Loucy (cell line): ENCODE measurements at regions not wholly inside any gene's neighbourhood (a gene's known extent, or its start where the extent isn't known, plus 50 kb on each side); places are given as distances from the start of the nearest gene placed in this dataset.

Source experiments
- EZH2phosphoT487 ChIP-seq: fragments of 200-600 bp; IDR thresholded peaks from 2 replicates; pipeline ENCODE4 v1.6.1; 2018; ENCODE audit warnings: antibody characterized with exemption, mild to moderate bottlenecking, moderate library complexity, borderline replicate concordance
- TF ChIP-seq, protein P1 (sequence below): fragments of 200-600 bp; sonication (generic); conservative IDR thresholded peaks from 2 replicates; pipeline ENCODE4 v1.5.1; 2014; ENCODE audit warnings: mild to moderate bottlenecking, antibody characterized with exemption, low read length

DNA sequence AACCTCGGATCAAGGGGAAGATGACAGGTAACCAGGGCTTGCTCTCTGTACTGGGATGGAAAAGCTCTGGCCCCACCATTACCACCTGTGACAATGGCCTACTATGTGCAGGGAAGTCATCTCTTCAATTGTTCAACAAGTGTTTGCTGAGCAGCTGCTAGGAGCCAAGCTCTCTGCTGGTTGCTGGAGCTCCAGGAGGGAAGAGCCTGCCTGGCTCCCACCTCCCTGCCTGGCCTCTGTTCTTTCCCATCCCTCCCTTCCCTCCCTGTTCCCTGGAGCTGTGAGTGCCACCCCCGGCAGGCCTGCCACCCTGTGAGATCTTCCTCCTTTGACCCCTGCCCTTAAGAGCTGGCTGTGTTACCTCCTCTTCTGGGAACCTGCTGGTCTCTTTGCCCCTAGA, 59.7 kb upstream of the IER5L start:
- TF ChIP-seq, protein P1, sequence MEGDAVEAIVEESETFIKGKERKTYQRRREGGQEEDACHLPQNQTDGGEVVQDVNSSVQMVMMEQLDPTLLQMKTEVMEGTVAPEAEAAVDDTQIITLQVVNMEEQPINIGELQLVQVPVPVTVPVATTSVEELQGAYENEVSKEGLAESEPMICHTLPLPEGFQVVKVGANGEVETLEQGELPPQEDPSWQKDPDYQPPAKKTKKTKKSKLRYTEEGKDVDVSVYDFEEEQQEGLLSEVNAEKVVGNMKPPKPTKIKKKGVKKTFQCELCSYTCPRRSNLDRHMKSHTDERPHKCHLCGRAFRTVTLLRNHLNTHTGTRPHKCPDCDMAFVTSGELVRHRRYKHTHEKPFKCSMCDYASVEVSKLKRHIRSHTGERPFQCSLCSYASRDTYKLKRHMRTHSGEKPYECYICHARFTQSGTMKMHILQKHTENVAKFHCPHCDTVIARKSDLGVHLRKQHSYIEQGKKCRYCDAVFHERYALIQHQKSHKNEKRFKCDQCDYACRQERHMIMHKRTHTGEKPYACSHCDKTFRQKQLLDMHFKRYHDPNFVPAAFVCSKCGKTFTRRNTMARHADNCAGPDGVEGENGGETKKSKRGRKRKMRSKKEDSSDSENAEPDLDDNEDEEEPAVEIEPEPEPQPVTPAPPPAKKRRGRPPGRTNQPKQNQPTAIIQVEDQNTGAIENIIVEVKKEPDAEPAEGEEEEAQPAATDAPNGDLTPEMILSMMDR = no peak
- no peak for TF ChIP-seq EZH2phosphoT487
